Activated T-cell treated with anti-CD3 and anti-CD28 coated beads, Interleukin-2, amount 50 U/mL, for 24 hours (primary cell): ENCODE measurements at regions not wholly inside any gene's neighbourhood (a gene's known extent, or its start where the extent isn't known, plus 50 kb on each side); places are given as distances from the start of the nearest gene placed in this dataset.

Experiments used
- DNase-seq: peaks from one replicate; pipeline ENCODE4 v3.0.0-alpha.2; 2020
- H3K27ac Mint-ChIP-seq: 2 replicates; pipeline ENCODE4 v1.8.0; 2020; ENCODE audit warnings: mild to moderate bottlenecking, mixed read lengths
- H3K27me3 Mint-ChIP-seq: 2 replicates; pipeline ENCODE4 v1.8.0; 2020; ENCODE audit warnings: mixed read lengths
- H3K36me3 Mint-ChIP-seq: 2 replicates; pipeline ENCODE4 v1.8.0; 2020; ENCODE audit warnings: low read depth, mixed read lengths
- H3K4me1 Mint-ChIP-seq: 2 replicates; pipeline ENCODE4 v1.8.0; 2020; ENCODE audit warnings: low read depth, mixed read lengths
- H3K4me3 Mint-ChIP-seq: 2 replicates; pipeline ENCODE4 v1.8.0; 2020; ENCODE audit warnings: mild to moderate bottlenecking, moderate library complexity, mixed read lengths
- H3K9me3 Mint-ChIP-seq: 2 replicates; pipeline ENCODE4 v1.8.0; 2020; ENCODE audit warnings: mixed read lengths

DNA sequence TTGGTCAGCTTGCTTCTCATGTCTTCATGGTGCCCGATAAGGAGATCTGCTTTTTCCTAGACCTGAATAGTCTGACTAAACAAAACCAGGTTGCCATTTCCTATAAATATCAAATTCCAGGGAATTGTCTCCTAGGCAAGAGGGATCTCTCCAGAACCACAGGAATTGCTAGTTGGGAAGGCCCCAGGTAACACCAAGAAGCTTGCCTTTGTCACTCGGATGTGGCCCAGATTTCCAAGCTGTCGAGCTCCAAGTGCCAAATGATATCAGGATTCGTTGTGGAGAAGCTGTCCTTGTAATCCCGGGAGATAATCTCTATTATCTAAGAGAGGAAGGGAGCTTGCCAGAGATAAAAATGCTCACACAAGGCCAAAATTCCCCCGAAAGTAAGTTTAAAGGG lies 1288.5 kb upstream of the AUTS2 start:
- Mint-ChIP-seq H3K27me3 (no peaks in the 10 kb centered on the region), H3K9me3 (peaks cover 16% of the 10 kb centered on the region), H3K4me1 (no peaks in the 10 kb centered on the region)

DNA sequence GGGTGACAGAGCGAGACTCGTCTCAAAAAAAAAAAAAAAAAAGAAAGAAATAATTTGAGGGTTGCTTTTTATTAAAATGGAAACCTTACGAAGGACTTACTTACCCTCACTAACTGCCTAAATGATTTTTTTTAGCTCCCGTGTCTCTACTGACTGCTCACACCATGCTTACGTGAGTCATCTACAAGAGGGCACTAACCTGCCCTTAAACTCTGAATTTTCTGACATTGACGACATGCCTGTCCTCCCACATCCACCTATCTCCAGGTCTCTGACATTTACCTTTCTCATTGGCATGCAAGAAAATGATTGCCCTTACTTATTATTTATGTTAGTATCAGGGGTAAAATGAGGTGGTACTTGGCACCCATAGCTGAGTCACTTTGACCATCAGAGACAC lies 1286.3 kb upstream of the AUTS2 start:
- Mint-ChIP-seq H3K9me3 (peaks cover 15% of the 10 kb centered on the region), H3K27ac (no peak overlapping the region), H3K4me3 (no peak overlapping the region), H3K4me1 (no peaks in the 10 kb centered on the region), H3K36me3 (no peaks in the 10 kb centered on the region), H3K27me3 (no peaks in the 10 kb centered on the region)
- DNase-seq, result no peak

More for the DNA sequence above, 1288.5 kb upstream of the AUTS2 start:
- H3K4me3 Mint-ChIP-seq, result no peak overlapping the region
- H3K27ac Mint-ChIP-seq, result no peak overlapping the region
- DNase-seq, result no peak
- no peaks in the 10 kb centered on the region for H3K36me3 Mint-ChIP-seq

DNA sequence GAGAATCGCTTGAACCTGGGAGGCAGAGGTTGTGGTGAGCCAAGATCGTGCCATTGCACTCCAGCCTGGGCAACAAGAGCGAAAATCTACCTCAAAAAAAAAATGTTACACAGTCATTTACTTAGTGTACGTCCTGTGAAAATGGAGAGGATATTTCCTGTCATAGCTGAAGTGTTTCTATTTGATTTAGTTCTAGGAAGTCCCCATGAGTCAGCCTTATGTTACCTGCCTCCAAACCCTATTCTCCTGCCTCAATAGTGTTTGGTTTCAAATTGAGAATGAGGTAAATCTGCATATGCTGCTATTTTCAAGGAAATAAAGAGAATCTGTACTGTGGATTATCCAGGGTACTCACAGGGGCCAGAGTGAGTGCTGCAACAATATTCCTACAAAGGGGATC lies 1284.5 kb upstream of the AUTS2 start:
- H3K27me3 Mint-ChIP-seq, result no peaks in the 10 kb centered on the region
- H3K4me1 Mint-ChIP-seq, result no peaks in the 10 kb centered on the region
- H3K9me3 Mint-ChIP-seq, result peaks cover 17% of the 10 kb centered on the region
- DNase-seq, result no peak
- no peak overlapping the region for H3K27ac Mint-ChIP-seq
- no peaks in the 10 kb centered on the region for H3K36me3 Mint-ChIP-seq
- no peak overlapping the region for H3K4me3 Mint-ChIP-seq

DNA sequence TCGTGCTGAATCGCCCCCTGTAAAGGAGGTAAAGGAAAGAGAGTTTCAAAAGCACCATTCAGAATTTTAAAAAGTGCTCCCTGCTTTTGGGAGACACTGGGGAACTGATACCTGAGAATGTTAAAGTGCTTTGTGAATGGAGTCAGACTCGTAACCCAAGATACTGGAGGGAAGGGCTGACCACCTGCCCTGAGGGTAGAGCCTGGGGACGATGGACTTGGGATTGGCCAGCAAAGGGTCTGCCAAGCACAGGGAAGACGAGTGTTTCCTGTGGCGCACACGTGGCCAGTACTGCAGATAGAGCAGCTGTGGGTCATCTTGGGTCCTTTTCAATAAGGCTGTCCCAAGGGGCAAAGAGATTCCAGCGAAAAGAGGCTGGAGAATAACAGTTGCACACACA lies 1284.1 kb upstream of the AUTS2 start:
- Mint-ChIP-seq H3K4me3 (no peak overlapping the region), H3K9me3 (peaks cover 15% of the 10 kb centered on the region), H3K36me3 (no peaks in the 10 kb centered on the region), H3K27ac (no peak overlapping the region), H3K27me3 (no peaks in the 10 kb centered on the region), H3K4me1 (no peaks in the 10 kb centered on the region)
- DNase-seq, result no peak

DNA sequence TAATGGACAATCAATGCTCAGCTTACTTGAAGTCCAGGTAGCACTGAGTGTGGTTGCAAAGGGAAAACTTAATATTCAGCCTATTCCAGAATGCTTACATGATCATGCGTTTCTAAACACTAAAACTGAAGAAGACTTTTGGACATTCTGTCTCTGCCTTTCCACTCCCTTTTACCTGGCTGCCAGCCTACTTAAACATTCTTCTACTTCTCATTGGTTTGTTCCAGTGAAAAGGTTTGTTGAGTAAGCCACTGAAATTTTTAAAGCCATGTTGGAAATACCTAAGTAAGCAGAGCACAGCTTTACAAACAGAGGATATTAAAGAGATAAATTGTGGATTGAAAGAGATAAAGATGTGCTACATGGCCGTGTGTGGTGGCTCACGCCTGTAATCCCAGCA lies 1280.8 kb upstream of the AUTS2 start:
- no peak for DNase-seq
- Mint-ChIP-seq H3K36me3 (no peaks in the 10 kb centered on the region), H3K27ac (no peak overlapping the region), H3K9me3 (peaks cover 14% of the 10 kb centered on the region), H3K4me1 (no peaks in the 10 kb centered on the region), H3K27me3 (no peaks in the 10 kb centered on the region), H3K4me3 (no peak overlapping the region)

DNA sequence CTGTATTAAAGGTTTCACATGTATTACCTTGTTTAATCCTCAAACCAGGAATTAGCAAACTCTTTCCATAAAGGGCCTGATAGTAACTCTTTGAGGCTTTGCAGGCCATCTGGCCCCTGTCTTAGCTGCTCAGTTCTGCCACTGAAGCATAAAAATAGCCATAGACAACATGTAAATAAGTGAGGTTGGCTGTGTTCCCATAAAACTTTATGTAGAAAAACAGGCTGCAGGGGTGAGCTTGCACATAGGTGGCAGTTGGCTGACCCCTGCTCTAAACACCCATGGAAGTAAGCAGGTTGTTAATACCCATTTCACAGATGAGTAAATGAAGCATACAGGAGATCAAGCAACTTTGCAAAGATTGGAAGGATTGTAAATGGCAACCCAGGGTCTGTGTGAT lies 1279.2 kb upstream of the AUTS2 start:
- DNase-seq, result no peak
- Mint-ChIP-seq H3K4me1 (no peaks in the 10 kb centered on the region), H3K27ac (no peak overlapping the region), H3K36me3 (no peaks in the 10 kb centered on the region), H3K4me3 (no peak overlapping the region), H3K9me3 (peaks cover 13% of the 10 kb centered on the region), H3K27me3 (no peaks in the 10 kb centered on the region)

DNA sequence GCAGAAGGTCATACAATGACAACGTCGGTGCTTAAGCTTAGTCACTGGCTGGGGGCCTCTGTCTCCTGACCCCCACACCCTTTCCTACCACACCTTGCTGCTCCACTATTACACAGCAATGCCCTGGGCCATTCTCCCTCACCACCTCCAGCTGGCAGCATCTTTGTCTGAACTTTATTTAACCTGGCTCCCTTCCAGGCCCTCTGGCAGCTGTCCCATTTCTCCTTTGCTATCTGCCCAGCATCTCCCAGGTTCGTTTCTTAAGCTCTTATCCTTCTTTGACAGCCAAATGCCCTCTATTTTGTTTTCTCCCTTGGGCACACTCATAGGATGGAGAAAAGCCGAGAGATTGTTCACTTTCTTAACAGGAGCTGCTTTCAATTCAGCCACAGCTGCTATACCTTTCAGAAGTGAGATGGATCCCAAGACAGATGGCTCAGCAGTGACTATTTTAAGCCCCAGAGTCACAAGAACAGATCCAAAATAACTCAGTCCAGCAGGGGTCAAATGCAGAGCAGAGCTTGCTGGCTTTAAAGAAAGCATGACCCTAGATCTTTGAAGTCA lies 1277.1 kb upstream of the AUTS2 start:
- Mint-ChIP-seq H3K4me1 (no peaks in the 10 kb centered on the region), H3K27me3 (no peaks in the 10 kb centered on the region), H3K9me3 (peaks cover 15% of the 10 kb centered on the region), H3K27ac (no peak overlapping the region), H3K4me3 (no peak overlapping the region), H3K36me3 (no peaks in the 10 kb centered on the region)
- DNase-seq, result no peak

DNA sequence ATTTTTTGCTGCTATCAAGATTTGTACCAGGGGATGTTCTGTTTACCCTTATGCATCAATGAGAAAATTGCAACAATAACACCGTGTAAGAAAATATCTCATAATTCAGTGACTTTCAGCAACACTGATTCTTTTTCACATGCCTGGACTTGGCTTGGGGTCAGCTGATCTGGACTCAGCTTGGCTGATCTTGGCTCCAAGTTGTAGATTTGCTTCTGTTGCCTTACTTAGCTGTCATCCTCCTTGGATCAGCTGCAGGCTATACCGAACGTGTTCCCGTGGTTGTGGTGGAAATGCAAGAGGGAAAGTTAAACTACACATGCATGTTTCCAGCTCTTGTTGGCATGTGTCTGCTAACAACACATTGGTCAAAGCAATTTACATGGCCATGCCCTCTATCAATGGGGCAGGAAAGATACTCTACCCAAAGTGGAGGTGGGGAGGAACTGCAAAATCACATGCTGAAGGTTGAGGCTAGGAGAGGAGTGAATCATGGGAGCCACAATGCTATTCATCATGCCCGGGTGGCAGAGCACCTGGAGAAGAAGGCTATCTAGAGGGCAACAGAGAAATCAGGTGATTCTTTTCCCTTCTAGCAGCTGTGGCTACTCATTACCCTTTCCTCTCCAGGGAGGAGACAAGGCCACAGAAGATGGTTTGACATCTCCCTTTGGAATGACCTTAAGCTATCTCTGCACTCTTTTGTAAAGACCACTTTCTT lies 1276.3 kb upstream of the AUTS2 start:
- Mint-ChIP-seq H3K36me3 (no peaks in the 10 kb centered on the region), H3K4me3 (no peak overlapping the region), H3K27ac (no peak overlapping the region), H3K4me1 (no peaks in the 10 kb centered on the region), H3K27me3 (no peaks in the 10 kb centered on the region), H3K9me3 (peaks cover 14% of the 10 kb centered on the region)
- no peak for DNase-seq

DNA sequence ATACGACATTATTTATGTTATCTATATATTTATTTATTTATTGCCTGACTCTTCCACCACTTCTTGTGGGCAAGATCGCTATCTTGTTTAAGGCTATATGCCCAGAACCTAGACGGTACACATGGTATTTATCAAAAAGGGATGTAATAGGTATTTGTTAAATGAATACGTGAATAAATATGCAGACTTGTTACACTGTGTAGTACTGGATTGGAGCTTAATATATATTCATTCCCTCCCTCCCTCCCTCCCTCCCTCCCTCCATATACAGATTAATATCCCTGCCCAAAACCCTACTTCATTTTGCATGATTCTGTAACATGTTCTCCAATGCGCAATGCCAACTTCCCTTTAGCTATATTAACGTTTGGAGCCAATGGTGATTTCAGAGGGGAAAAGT lies 1273.7 kb upstream of the AUTS2 start:
- Mint-ChIP-seq H3K4me1 (no peaks in the 10 kb centered on the region), H3K4me3 (no peak overlapping the region), H3K27ac (no peak overlapping the region), H3K9me3 (peaks cover 20% of the 10 kb centered on the region), H3K36me3 (no peaks in the 10 kb centered on the region), H3K27me3 (no peaks in the 10 kb centered on the region)
- DNase-seq, result no peak

DNA sequence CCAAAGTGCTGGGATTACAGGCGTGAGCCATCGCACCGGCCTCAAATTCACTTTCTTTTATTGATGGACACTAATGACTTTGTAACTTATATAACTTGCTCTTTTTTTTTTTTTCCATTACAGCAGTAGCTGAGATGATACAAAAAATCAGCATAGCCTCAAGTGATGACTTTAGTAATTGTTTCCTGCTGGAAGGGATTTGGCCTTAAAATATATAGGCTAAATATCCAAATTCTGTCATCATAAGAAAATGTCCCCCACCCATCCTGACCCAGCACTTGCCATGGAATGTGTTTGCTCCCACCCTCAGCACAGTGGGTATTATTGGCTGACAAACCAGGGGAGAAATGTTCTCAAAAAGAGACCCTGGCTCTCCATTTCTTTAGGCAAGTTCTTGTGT lies 1264.1 kb upstream of the AUTS2 start:
- no peak overlapping the region for H3K27ac Mint-ChIP-seq
- H3K9me3 Mint-ChIP-seq, result peaks cover 22% of the 10 kb centered on the region
- H3K36me3 Mint-ChIP-seq, result no peaks in the 10 kb centered on the region
- no peaks in the 10 kb centered on the region for H3K27me3 Mint-ChIP-seq
- H3K4me3 Mint-ChIP-seq, result no peak overlapping the region
- no peak for DNase-seq
- no peaks in the 10 kb centered on the region for H3K4me1 Mint-ChIP-seq

DNA sequence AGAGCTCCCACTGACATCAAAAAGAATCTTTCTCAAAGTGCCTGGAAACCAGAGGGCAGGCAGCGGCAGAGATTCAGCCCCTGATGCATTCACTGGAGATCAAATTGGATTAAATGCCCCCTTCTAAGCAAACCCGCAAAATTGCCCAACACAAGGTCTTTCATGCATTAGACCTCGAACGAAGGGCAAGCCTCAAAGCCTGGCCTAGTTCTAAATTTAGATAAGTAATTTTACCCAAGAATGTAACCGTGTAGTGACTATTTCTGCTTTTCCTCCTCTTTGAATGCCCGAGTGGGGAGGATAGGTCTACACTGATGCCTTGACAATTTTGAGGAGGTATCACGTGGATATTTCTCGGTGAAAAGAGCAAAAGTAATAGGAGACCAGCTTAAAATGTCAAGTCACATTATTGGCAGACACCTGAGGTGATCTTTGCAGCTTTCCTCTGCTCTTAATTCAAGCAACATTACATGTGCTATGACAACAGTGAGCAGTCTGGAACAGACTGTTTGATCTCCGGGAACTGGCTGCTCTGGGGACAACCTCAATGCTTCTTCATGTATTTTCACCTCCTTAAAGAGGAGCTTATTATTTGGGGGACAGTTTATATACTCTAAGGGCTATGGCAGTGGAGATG lies 1263.5 kb upstream of the AUTS2 start:
- Mint-ChIP-seq H3K27me3 (no peaks in the 10 kb centered on the region), H3K9me3 (peaks cover 22% of the 10 kb centered on the region), H3K4me1 (no peaks in the 10 kb centered on the region), H3K4me3 (no peak overlapping the region), H3K36me3 (no peaks in the 10 kb centered on the region), H3K27ac (no peak overlapping the region)
- no peak for DNase-seq

DNA sequence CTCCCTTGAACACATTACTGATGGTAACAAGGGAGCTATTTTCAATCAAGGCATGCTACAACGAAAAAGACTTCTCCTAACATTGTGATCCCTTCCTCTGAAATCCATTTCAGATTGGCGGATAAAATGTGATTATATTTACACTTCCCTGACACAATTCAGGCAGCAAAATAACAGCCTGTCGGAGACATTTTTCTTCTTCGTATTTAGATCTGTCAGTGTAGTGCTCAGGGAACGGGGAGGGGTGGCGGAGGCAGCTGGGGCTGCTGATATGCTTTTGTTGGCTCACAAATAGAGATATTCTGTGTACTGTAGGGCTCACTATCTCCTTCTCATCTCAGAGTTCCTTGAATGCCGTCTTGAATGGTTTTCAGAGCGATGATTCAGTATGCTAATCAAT lies 1261.7 kb upstream of the AUTS2 start:
- Mint-ChIP-seq H3K36me3 (no peaks in the 10 kb centered on the region), H3K9me3 (peaks cover 26% of the 10 kb centered on the region), H3K27me3 (no peaks in the 10 kb centered on the region), H3K27ac (no peak overlapping the region), H3K4me3 (no peak overlapping the region), H3K4me1 (no peaks in the 10 kb centered on the region)
- DNase-seq, result no peak

DNA sequence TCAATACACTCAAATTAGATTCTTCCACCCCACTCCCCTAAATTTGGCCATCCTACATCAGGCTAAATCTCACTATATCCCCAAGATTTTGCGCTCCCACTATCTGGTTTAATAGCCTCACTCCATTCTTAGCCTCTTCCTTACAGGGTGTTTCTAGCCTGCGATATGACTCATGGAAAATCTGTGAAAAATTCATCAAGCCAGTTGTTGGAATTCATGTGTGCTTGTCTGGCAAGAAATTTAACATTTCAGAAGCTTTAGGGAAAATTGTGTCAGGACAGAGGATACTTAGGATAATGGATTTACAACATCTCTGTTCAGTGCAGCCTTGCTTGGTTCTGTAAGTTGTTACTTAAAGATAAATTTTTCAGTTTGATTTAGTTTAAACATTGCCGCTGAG lies 1249.9 kb upstream of the AUTS2 start:
- Mint-ChIP-seq H3K36me3 (no peaks in the 10 kb centered on the region), H3K4me1 (no peaks in the 10 kb centered on the region), H3K27me3 (no peaks in the 10 kb centered on the region), H3K9me3 (peaks cover 20% of the 10 kb centered on the region), H3K4me3 (no peak overlapping the region), H3K27ac (no peak overlapping the region)
- no peak for DNase-seq

DNA sequence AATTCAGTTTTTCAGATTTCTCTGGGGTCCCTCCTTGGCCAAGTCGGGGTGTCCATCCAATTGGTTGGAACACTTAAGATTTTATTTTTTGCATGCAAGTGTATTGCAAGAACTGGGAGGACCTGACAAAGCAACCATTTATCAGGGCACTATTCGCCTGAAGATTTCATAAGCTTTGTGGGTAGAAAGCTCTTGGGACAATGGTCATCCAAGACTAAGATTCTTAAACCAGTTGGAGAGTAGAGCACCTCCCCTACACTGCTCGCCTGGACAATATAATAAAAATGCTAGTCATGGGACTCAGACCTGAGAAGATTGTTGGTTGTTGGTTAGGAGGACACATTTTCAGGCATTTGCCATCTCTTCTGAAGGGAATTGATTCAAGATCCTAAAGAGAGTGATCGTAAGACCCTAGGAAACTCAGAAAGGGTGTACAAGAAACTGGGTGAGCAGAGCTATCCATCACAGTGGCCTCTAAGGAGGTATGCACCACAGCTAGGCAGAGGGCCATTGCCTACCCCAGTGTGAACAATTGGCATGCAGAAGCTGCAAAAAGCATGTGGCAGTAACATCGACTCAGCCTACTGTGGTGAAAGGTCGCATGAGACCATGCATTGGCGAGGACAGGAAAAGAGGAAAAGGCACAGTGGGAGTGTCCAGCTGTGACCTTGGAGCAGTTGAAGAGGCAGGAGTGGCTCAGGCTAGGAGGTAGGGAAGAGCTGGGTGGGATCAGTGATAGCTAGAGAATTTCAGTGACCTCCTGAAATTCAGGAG lies 1235.3 kb upstream of the AUTS2 start:
- peaks cover 29% of the 10 kb centered on the region for H3K9me3 Mint-ChIP-seq
- DNase-seq, result no peak
- no peak overlapping the region for H3K27ac Mint-ChIP-seq
- H3K36me3 Mint-ChIP-seq, result no peaks in the 10 kb centered on the region
- H3K4me3 Mint-ChIP-seq, result no peak overlapping the region
- no peaks in the 10 kb centered on the region for H3K27me3 Mint-ChIP-seq
- H3K4me1 Mint-ChIP-seq, result no peaks in the 10 kb centered on the region
